ENCODE measurements at regions not wholly inside any gene's neighbourhood (a gene's known extent, or its start where the extent isn't known, plus 50 kb on each side); places are given as distances from the start of the nearest gene placed in this dataset.

DNA sequence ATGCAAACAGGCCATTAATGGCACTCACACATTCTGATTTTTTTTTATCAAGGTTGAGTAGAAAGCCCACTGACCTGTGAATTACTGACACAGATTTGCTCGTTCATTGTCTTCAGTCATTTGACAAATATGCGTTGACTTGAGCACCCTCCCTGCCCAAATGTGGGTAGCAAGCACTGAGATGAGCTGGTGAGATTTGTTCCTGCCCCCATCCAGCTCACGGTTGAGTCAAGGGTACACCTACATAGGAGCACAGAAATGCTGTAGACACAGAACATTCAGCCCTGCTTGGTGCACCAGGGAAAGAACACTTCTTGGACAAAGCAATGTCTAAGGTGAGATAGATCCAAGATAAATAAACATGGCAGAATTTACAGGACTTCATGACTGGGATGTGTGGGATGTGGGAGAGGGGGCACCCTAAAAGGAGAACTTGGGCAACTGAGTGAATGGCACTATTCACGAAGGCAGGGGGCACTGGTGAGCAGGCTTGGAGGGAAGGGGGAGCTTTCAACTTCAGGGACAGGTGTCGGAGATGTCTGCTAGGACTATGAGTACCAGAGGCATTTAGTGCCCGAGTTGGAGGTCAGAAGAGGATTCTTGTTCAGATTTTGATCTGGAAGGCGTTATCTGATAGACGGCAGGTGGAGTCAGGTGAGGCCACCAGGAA is 213.4 kb downstream of the VRK1 start:
- TF ChIP-seq POLR2AphosphoS5 (IDR thresholded peaks at IDR 0.05): no peak
- TF ChIP-seq, protein P1, sequence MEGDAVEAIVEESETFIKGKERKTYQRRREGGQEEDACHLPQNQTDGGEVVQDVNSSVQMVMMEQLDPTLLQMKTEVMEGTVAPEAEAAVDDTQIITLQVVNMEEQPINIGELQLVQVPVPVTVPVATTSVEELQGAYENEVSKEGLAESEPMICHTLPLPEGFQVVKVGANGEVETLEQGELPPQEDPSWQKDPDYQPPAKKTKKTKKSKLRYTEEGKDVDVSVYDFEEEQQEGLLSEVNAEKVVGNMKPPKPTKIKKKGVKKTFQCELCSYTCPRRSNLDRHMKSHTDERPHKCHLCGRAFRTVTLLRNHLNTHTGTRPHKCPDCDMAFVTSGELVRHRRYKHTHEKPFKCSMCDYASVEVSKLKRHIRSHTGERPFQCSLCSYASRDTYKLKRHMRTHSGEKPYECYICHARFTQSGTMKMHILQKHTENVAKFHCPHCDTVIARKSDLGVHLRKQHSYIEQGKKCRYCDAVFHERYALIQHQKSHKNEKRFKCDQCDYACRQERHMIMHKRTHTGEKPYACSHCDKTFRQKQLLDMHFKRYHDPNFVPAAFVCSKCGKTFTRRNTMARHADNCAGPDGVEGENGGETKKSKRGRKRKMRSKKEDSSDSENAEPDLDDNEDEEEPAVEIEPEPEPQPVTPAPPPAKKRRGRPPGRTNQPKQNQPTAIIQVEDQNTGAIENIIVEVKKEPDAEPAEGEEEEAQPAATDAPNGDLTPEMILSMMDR (IDR thresholded peaks at IDR 0.05): no peak
